ENCODE measurements at regions not wholly inside any gene's neighbourhood (a gene's known extent, or its start where the extent isn't known, plus 50 kb on each side); places are given as distances from the start of the nearest gene placed in this dataset.
A peak's percentile ranks its signal among the peaks of the same experiment; 100 is the strongest.

GRCh38 chr3:117404141-117404540 lies 694.6 kb downstream of the TUSC7 start:
- DNase-seq (ENCODE audit: low read depth): no peak

GRCh38 chr3:117404730-117405129 lies 695.2 kb downstream of the TUSC7 start:
- DNase-seq (ENCODE audit: low read depth): no peak

GRCh38 chr3:117405359-117405758 lies 695.8 kb downstream of the TUSC7 start:
- DNase-seq (ENCODE audit: low read depth): no peak

- peak; percentile 9 for DNase-seq (ENCODE audit: low read depth)
Observed at GRCh38 chr3:117407317-117407716, 697.7 kb downstream of the TUSC7 start.

GRCh38 chr3:117408811-117409210 lies 699.2 kb downstream of the TUSC7 start:
- no peak for DNase-seq (ENCODE audit: low read depth)

GRCh38 chr3:117409256-117409655 lies 699.7 kb downstream of the TUSC7 start:
- DNase-seq (ENCODE audit: low read depth): no peak

GRCh38 chr3:117409701-117410459 lies 700.3 kb downstream of the TUSC7 start:
- no peak for DNase-seq (ENCODE audit: low read depth)

- no peak for DNase-seq (ENCODE audit: low read depth)
Observed at GRCh38 chr3:117411971-117412370, 702.4 kb downstream of the TUSC7 start.

GRCh38 chr3:117417411-117417810 lies 707.8 kb downstream of the TUSC7 start:
- DNase-seq (ENCODE audit: low read depth): no peak

- no peak for DNase-seq (ENCODE audit: low read depth)
Observed at GRCh38 chr3:117427081-117427480, 717.5 kb downstream of the TUSC7 start.

- DNase-seq (ENCODE audit: low read depth): no peak
Observed at GRCh38 chr3:117433427-117433826, 723.8 kb downstream of the TUSC7 start.

GRCh38 chr3:117434661-117435412 lies 725.3 kb downstream of the TUSC7 start:
- DNase-seq (ENCODE audit: low read depth): no peak

GRCh38 chr3:117435506-117435905 lies 725.9 kb downstream of the TUSC7 start:
- no peak for DNase-seq (ENCODE audit: low read depth)

- no peak for DNase-seq (ENCODE audit: low read depth)
Observed at GRCh38 chr3:117439812-117440211, 730.2 kb downstream of the TUSC7 start.

GRCh38 chr3:117441851-117442250 lies 732.3 kb downstream of the TUSC7 start:
- DNase-seq (ENCODE audit: low read depth): no peak

- DNase-seq (ENCODE audit: low read depth): no peak
Observed at GRCh38 chr3:117442566-117442965, 733.0 kb downstream of the TUSC7 start.

GRCh38 chr3:117443014-117443413 lies 733.4 kb downstream of the TUSC7 start:
- DNase-seq (ENCODE audit: low read depth): no peak

GRCh38 chr3:117444175-117444574 lies 734.6 kb downstream of the TUSC7 start:
- DNase-seq (ENCODE audit: low read depth): no peak

- DNase-seq (ENCODE audit: low read depth): no peak
Observed at GRCh38 chr3:117447419-117447818, 737.8 kb downstream of the TUSC7 start.

- DNase-seq (ENCODE audit: low read depth): no peak
Observed at GRCh38 chr3:117450026-117450425, 740.4 kb downstream of the TUSC7 start.

- DNase-seq (ENCODE audit: low read depth): no peak
Observed at GRCh38 chr3:117454254-117454653, 744.7 kb downstream of the TUSC7 start.

- DNase-seq (ENCODE audit: low read depth): no peak
Observed at GRCh38 chr3:117454908-117455307, 745.3 kb downstream of the TUSC7 start.

GRCh38 chr3:117455782-117456181 lies 746.2 kb downstream of the TUSC7 start:
- DNase-seq (ENCODE audit: low read depth): no peak

Data from M059J (cell line).